Endodermal cell (in vitro differentiated cells): ENCODE measurements at regions not wholly inside any gene's neighbourhood (a gene's known extent, or its start where the extent isn't known, plus 50 kb on each side); places are given as distances from the start of the nearest gene placed in this dataset.

Source experiments
- DNase-seq: peaks from one replicate; pipeline ENCODE4 v3.0.0-alpha.2; 2017
- H3K27ac ChIP-seq: 2 replicates; pipeline ENCODE4 v1.5.1; 2013; ENCODE audit warnings: mild to moderate bottlenecking, low read depth, low read length, moderate library complexity
- H3K27me3 ChIP-seq: 2 replicates; pipeline ENCODE4 v1.6.1; 2013; ENCODE audit warnings: mild to moderate bottlenecking, low read length, moderate library complexity; ENCODE audit not compliant: insufficient read depth, control insufficient read depth, poor library complexity, severe bottlenecking
- H3K36me3 ChIP-seq: 2 replicates; pipeline ENCODE4 v1.7.0; 2013; ENCODE audit warnings: mild to moderate bottlenecking, low read length, moderate library complexity; ENCODE audit not compliant: control insufficient read depth, insufficient read depth
- H3K4me1 ChIP-seq: one replicate; pipeline ENCODE4 v1.7.0; 2013; ENCODE audit warnings: low read length; ENCODE audit not compliant: control insufficient read depth, insufficient read depth
- H3K4me3 ChIP-seq: 2 replicates; pipeline ENCODE4 v1.5.1; 2013; ENCODE audit warnings: mild to moderate bottlenecking, low read length, moderate library complexity
- H3K9ac ChIP-seq: 2 replicates; pipeline ENCODE4 v1.6.1; 2013; ENCODE audit warnings: mild to moderate bottlenecking, low read length, moderate library complexity; ENCODE audit not compliant: poor library complexity, severe bottlenecking; ENCODE audit errors: extremely low read depth
- H3K9me3 ChIP-seq: 2 replicates; pipeline ENCODE4 v1.6.1; 2013; ENCODE audit warnings: mild to moderate bottlenecking, low read length, moderate library complexity; ENCODE audit not compliant: control insufficient read depth
- H3K27ac Mint-ChIP-seq: 2 replicates; pipeline ENCODE4 v1.8.0; 2020; ENCODE audit warnings: mixed read lengths
- H3K27me3 Mint-ChIP-seq: 2 replicates; pipeline ENCODE4 v1.8.0; 2021; ENCODE audit warnings: mild to moderate bottlenecking, mixed read lengths; ENCODE audit not compliant: insufficient read depth
- H3K36me3 Mint-ChIP-seq: 2 replicates; pipeline ENCODE4 v1.8.0; 2020; ENCODE audit warnings: low read depth, mixed read lengths
- H3K4me1 Mint-ChIP-seq: 2 replicates; pipeline ENCODE4 v1.8.0; 2020; ENCODE audit warnings: mixed read lengths
- H3K4me3 Mint-ChIP-seq: 2 replicates; pipeline ENCODE4 v1.8.0; 2020; ENCODE audit warnings: mild to moderate bottlenecking, moderate library complexity, mixed read lengths
- H3K9me3 Mint-ChIP-seq: 2 replicates; pipeline ENCODE4 v1.8.0; 2020; ENCODE audit warnings: mild to moderate bottlenecking, mixed read lengths
- CTCF ChIP-seq: fragments of 200-600 bp; sonication (generic); conservative IDR thresholded peaks from 2 replicates; pipeline ENCODE4 v1.5.0; 2021; ENCODE audit warnings: antibody characterized with exemption, mild to moderate bottlenecking
- WGBS, 2 experiments: methylation state at CpG; one replicate each; pipeline versions ENCODE4 v1.1.5 to v1.1.7; 2013; ENCODE audit warnings: missing lambda C conversion rate in 2 of 2, mixed read lengths in 1 of 2; ENCODE audit not compliant: insufficient coverage in 1 of 2, insufficient read length in 1 of 2; 5-methylcytosine and 5-hydroxymethylcytosine counted together

DNA sequence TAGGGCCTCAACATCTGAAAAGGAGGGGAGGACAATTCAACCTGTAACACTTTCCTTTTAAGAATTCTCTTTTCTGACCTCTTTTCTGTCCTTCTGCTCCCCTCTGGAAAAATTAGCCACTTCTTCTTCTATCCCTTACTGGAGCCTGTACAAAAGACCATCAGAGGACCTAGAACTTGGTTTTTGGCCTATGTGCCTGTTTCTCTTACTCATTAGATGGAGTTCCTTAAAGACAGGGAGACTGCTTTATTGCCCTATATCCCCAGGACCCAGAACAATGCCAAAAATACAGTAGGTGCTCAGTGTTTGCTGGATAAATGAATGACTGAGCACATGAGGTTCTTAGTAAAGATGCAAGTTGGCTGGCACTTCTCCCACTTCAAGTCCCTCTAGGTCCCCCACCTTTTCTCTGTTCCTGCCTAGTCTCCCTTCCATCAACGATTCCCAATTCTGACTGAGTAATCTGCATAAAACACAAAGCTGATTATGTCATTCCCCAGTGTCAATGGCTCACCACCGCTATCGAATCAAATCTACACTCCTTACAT lies 114.2 kb downstream of the DDX1 start:
- Histone ChIP-seq H3K9ac (no peak overlapping the region), H3K4me3 (no peak overlapping the region), H3K27ac (no peak overlapping the region), H3K36me3 (no peaks in the 10 kb centered on the region), H3K9me3 (no peaks in the 10 kb centered on the region), H3K4me1 (no peaks in the 10 kb centered on the region), H3K27me3 (no peaks in the 10 kb centered on the region)
- Mint-ChIP-seq H3K27me3 (peaks cover 12% of the 10 kb centered on the region), H3K4me3 (no peak overlapping the region), H3K27ac (no peak overlapping the region), H3K4me1 (peaks cover 10% of the 10 kb centered on the region), H3K9me3 (no peaks in the 10 kb centered on the region), H3K36me3 (no peaks in the 10 kb centered on the region)
- DNase-seq: no peak
- 89 to 100% methylated on average over 1 to 3 of the region's 3 CpGs for WGBS, 2 experiments
- no peak for TF ChIP-seq CTCF

DNA sequence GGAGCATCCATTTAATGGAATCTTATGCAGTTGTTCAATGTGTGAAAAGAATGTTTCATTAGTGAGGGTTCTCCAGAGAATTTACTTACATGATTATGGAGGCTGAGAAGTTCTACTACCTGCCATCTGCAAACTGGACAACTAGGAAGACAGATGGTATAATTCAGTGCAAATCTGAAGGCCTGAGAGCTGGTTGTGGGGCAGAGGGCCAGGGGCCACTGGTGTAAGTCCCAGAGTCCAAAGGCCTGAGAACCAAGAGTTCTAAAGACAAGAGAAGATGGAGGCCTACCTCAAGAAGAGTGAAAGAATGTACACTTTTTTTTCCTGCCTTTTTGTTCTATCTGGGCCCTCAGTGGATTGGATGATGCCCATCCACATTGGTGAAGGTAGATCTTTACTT lies 114.8 kb downstream of the DDX1 start:
- Mint-ChIP-seq H3K4me3 (no peak overlapping the region), H3K36me3 (no peaks in the 10 kb centered on the region), H3K9me3 (peaks cover 2% of the 10 kb centered on the region), H3K27ac (no peak overlapping the region), H3K27me3 (peaks cover 12% of the 10 kb centered on the region), H3K4me1 (peaks cover 10% of the 10 kb centered on the region)
- Histone ChIP-seq H3K4me1 (no peaks in the 10 kb centered on the region), H3K9ac (no peak overlapping the region), H3K27ac (no peak overlapping the region), H3K27me3 (no peaks in the 10 kb centered on the region), H3K36me3 (no peaks in the 10 kb centered on the region), H3K9me3 (no peaks in the 10 kb centered on the region), H3K4me3 (no peak overlapping the region)
- TF ChIP-seq CTCF: no peak
- no peak for DNase-seq

GRCh38 chr2:15706986-15707632 lies 115.4 kb downstream of the DDX1 start:
- H3K9ac ChIP-seq: no peak overlapping the region
- 92 to 95% methylated on average over 7 of the region's 7 CpGs for WGBS, 2 experiments

More at GRCh38 chr2:15706986-15707632, 115.4 kb downstream of the DDX1 start:
- no peak for DNase-seq
- no peak overlapping the region for H3K4me3 ChIP-seq
- Mint-ChIP-seq H3K4me3 (no peak overlapping the region), H3K9me3 (peaks cover 2% of the 10 kb centered on the region), H3K36me3 (no peaks in the 10 kb centered on the region), H3K27me3 (peaks cover 12% of the 10 kb centered on the region), H3K4me1 (peaks cover 10% of the 10 kb centered on the region), H3K27ac (no peak overlapping the region)
- no peaks in the 10 kb centered on the region for H3K27me3 ChIP-seq
- H3K36me3 ChIP-seq: no peaks in the 10 kb centered on the region
- TF ChIP-seq CTCF: no peak
- no peak overlapping the region for H3K27ac ChIP-seq
- no peaks in the 10 kb centered on the region for H3K9me3 ChIP-seq
- H3K4me1 ChIP-seq: no peaks in the 10 kb centered on the region
